ENCODE measurements at regions not wholly inside any gene's neighbourhood (a gene's known extent, or its start where the extent isn't known, plus 50 kb on each side); places are given as distances from the start of the nearest gene placed in this dataset.

GRCh38 chr2:14123436-14124103, 508.9 kb upstream of the LRATD1 start:
- DNase-seq, result no peak

- no peak for DNase-seq
These were observed 506.8 kb upstream of the LRATD1 start for GRCh38 chr2:14125624-14126293.

DNA sequence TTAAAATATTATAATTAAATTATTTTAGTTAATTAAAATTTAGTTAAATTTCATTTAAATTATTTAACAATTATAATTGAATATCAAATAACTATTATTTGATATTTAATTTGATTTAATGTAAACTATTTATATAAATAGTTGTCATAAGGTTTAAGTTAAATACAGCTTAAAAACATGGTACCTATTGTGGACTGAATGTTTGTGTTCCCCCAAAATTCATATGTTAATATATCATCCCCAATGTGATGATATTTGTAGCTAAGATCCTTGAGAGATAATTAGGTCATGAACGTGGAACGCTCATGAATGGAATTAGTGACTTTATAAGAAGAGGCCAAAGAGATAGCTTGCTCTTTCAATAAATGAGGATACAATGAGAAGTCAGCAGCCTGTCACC, 505.7 kb upstream of the LRATD1 start:
- no peak for DNase-seq

- no peak for DNase-seq
These were observed 504.8 kb upstream of the LRATD1 start for GRCh38 chr2:14127765-14128164.

GRCh38 chr2:14132386-14132785, 500.1 kb upstream of the LRATD1 start:
- no peak for DNase-seq

- no peak for DNase-seq
These were observed 497.7 kb upstream of the LRATD1 start for GRCh38 chr2:14134771-14135170.

DNA sequence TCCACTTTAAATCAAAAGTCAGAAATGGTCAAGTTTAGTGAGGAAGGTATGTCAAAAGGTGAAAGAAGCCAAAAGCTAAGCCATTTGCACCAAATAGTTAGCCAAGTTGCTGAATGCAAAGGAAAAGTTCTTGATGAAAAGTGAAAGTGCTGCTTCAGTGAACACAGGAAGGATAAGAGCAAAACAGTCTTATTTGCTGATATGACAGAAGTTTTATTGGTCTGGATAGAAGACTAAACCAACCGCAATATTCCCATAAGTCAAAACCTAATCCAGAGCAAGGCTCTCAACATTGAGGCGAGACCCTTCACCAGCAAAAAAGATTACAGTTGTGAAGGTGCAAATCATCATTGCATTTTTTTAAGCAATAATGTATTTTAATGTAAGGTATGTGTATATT, 496.5 kb upstream of the LRATD1 start:
- no peak for DNase-seq

DNA sequence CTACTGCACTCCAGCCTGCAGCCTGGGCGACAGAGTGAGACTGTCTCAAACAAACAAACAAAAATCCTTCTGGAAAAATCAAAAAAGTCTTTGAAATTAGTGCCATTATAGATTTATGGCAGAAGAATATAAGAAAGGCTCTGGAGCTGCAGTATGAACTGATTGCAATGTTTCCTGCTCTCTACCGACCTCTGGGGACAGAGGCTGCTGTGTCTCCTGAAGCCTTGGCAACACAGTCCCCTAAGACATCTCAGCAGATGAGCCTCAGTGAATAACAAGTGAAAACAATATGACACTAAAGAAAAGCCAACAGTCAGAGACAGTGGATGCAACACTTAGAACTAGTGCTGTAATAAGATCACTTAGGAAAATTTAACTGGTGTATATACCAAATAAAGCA, 494.9 kb upstream of the LRATD1 start:
- DNase-seq, result no peak

DNA sequence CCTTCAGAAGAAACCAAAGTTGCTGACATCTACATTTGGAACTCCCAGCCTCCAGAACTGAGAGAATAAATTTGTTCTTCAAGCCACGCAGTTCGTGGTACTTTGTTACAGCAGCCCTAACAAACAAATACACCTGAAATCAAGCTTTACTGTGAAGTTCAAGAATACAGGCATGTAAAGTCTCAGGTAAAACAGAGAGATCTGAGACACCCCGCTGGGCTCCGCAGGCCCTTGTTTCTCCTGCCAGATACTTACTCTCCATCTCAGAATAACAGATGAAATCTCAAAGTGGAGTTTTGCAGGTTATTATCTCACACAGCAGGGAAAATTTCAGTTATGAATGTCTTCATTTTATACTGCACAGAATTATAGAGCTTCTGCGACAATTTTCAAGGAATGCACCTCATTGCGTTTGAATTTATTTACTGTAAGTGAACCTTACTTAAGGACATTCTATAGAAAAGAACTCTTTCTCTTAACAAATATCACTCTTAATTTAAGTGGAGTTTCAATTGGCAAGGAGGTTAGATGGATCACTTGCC, 492.4 kb upstream of the LRATD1 start:
- no peak for DNase-seq

DNA sequence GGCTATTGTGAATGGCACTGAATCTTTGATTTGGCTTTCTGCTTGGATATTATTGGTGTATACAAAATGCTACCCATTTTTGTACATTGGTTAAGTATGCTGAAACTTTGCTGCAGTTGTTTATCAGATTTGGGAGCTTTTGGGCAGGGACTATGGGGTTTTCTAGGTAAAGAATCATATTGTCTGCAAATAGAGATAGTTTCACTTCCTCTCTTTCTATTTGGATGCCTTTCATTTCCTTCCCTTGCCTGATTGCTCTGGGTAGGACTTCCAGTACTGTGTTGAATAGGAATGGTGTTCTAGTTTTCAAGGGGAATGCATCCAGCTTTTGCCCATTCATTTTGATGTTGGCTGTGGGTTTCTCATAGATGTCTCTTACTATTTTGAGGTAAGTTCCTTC, 489.1 kb upstream of the LRATD1 start:
- no peak for DNase-seq

GRCh38 chr2:14148216-14148615, 484.3 kb upstream of the LRATD1 start:
- DNase-seq, result no peak

DNA sequence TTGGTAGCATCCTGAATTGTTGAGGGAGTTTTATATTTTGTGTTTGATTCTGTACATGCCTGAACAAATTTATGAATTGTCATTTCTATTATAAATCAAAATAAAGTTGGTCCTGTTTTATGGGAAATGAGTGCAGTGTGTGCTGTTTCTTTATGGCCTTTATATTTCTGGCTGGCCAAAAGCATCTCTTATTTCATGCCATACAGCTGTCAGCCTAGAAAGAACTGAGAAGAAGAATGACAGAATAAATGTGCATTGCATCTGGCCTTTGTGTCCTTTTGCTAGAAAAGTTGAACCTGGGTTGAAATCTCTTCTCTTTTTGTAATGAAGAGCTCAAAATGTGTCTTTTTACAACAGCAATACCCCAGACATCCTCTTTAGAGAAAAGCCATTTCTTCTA, 474.7 kb upstream of the LRATD1 start:
- DNase-seq, result no peak

GRCh38 chr2:14180333-14180732, 452.2 kb upstream of the LRATD1 start:
- no peak for DNase-seq

DNA sequence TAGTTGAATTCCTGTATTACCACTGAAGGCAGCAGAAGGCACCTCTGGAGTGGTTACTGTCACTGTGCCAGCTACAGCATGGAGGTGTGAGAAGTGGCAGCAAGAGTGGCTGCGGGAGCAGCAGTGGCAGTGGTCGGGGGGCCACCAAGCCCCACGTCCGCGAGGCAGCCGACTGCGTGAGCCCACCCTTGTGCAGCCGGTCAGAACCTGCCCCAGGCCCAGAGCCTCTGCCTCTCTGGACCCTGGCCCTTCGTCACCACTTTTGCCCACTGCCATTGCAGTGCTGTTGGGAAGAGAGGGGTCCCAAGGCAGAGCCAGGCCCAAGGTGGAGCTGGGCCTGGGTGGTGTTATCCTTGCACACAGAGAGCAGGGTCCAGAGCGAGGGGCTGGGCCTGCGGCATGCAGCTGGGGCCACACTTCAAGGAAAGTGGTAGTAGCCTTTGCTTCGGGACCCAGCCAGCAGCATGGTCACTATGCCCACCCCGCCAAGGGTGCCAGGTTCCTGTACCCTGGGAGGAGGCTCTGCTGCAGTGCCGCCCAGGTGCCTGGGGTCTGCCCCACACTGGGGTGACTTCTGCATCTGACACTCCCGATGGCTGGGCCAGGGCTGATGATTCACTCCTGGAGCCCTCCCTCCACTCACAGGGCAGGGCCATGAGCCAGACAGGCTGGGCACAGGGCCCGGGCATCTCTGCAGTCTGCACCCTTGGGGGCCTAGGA, 450.1 kb upstream of the LRATD1 start:
- DNase-seq, result no peak

GRCh38 chr2:14185906-14186305, 446.6 kb upstream of the LRATD1 start:
- DNase-seq, result no peak

DNA sequence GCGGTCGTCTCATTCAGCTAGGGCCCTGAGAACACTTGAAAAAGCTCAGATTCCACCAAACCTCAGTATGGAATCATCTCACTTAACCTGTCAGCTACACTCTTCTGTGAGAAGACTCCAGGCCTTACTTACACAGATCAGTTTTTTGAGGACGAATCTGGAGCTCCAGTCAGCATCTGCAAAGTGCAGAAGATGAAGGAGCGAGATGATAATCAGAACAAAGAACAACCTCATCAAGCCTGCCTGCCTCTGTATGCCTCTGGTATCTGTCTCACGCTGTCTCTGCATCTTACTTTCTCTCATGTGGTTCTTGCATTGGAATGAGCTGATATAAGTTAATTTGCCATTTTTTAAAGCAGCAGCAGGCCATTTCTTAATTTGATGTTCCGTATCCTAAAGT, 444.1 kb upstream of the LRATD1 start:
- DNase-seq, result no peak

DNA sequence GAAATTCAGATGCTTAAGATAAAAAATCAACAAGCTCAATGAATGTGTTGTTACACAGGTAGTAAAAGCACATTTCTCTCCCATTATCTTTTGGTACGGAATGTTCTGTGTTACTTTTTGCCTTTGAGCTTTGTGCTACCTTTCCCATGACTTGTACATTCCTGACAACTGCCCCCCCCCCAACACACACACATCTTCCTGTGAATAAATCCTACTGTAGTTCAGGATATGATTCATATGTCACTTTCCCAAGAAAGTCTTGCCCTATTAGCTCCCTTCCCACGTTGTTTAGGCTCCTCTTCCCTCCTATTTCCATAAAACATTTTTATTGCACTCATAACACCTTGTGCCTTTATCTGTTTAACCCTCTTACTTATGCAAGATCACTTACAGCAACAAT, 442.6 kb upstream of the LRATD1 start:
- no peak for DNase-seq

GRCh38 chr2:14194233-14194632, 438.3 kb upstream of the LRATD1 start:
- DNase-seq, result no peak

DNA sequence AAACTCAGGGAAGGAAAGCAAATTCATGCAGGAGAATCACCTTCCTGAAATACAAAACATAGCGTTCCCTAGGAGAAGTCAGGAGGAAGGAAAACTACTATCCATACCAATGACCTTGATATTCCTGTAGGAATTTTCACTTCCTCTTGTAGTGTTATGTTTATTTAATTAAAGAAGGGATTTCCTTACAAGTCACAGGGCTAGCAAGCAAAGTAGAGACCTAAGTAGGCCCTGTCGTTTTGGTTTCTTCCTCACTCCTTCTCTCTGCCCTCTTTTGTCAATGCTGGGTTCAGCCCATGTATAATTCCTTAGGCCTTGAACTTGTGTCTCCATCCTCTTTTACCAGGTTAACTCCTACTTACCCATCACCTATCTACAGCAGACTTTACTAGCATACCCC, 435.2 kb upstream of the LRATD1 start:
- no peak for DNase-seq

DNA sequence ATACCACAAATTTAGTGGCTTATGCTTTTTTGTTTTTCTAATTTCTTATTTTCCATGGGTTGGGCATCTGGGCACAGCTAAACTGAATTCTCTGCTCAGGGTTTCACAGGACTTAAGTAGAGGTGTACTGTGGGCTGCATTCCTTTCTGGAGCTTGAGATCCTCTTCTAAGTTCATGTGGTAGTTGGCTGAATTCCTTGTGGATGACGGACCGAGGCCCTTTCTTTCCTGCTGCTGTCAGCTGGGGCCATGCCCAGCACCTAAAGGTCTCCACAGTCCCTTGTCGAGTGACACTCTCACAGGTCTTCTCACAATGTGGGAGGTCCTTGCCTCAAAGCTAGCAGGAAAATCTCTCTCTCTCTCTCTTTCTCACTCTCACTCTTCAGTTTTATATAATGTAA, 433.5 kb upstream of the LRATD1 start:
- DNase-seq, result no peak

- no peak for DNase-seq
These were observed 413.2 kb upstream of the LRATD1 start for GRCh38 chr2:14219306-14219705.

DNA sequence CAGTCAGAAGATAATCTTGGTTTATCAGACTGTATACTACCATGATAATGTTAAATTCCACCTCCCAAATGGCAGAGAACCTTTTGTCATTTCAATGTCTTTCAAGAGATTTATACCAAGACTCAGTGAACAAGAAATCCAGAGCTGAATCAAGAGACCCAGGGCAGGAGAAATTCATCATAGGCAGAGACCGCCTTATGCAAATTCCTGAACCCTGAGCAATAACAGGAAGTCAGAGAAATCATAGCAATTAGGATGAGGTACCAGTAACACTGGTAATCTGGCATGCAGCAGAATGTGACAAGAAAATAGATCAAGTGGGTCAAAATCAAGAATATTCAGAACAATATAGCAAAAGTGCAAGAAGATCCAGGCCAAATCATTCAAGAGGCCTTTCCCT, 412.4 kb upstream of the LRATD1 start:
- no peak for DNase-seq

GRCh38 chr2:14221466-14221865, 411.1 kb upstream of the LRATD1 start:
- DNase-seq, result no peak

DNA sequence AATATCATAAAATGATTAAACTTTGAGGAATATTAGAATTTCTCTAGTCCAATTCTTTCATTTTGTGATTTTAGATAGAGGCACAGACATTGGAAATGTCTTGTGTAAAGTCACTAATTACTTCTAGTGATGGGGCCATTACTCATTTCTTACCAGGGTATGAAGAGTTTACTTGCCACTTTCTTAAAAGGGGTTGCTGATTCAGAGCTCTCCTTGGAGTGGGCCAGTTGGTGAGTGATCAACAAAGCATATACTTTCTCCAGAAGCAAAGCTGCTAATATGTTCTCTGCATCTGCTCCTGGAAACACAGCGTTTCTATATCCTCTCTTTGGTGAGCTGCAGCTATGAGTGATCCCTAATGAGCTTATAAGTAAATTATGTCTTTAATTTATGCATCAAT, 408.9 kb upstream of the LRATD1 start:
- DNase-seq, result no peak

Data from activated CD8-positive, alpha-beta memory T cell treated with anti-CD3 and anti-CD28 coated beads, Interleukin-2, amount 50 U/mL, for 48 hours (primary cell).